ENCODE measurements at regions not wholly inside any gene's neighbourhood (a gene's known extent, or its start where the extent isn't known, plus 50 kb on each side); places are given as distances from the start of the nearest gene placed in this dataset.
A peak's percentile ranks its signal among the peaks of the same experiment; 100 is the strongest.

GRCh38 chr13:111844222-111844671, 222.7 kb upstream of the SOX1 start:
- H3K27me3 ChIP-seq (ENCODE audit: control insufficient read depth, insufficient read depth, low read length) = no peaks in the 10 kb centered on the region
- DNase-seq (ENCODE audit: low read depth, low spot score) = no peak
- no peak overlapping the region for H3K4me3 ChIP-seq (ENCODE audit: low read length)
- no CpG with 5 or more reads among the region's 28 CpGs for WGBS (ENCODE audit: insufficient coverage, insufficient read length)
- no peak overlapping the region for H3K27ac ChIP-seq (ENCODE audit: low read length)
- H3K4me1 ChIP-seq (ENCODE audit: control insufficient read depth, insufficient read depth, low read length) = peaks cover 8% of the 10 kb centered on the region
- no peaks in the 10 kb centered on the region for H3K9me3 ChIP-seq (ENCODE audit: control insufficient read depth, insufficient read depth, low read length)
- no peaks in the 10 kb centered on the region for H3K36me3 ChIP-seq (ENCODE audit: control insufficient read depth, insufficient read depth, low read length)

GRCh38 chr13:111844682-111845081, 222.3 kb upstream of the SOX1 start:
- DNase-seq (ENCODE audit: low read depth, low spot score) = no peak
- H3K27me3 ChIP-seq (ENCODE audit: control insufficient read depth, insufficient read depth, low read length) = no peaks in the 10 kb centered on the region
- peaks cover 8% of the 10 kb centered on the region for H3K4me1 ChIP-seq (ENCODE audit: control insufficient read depth, insufficient read depth, low read length)
- no peak overlapping the region for H3K4me3 ChIP-seq (ENCODE audit: low read length)
- no peaks in the 10 kb centered on the region for H3K9me3 ChIP-seq (ENCODE audit: control insufficient read depth, insufficient read depth, low read length)
- no peaks in the 10 kb centered on the region for H3K36me3 ChIP-seq (ENCODE audit: control insufficient read depth, insufficient read depth, low read length)
- WGBS (ENCODE audit: insufficient coverage, insufficient read length) = no CpG with 5 or more reads among the region's 20 CpGs
- no peak overlapping the region for H3K27ac ChIP-seq (ENCODE audit: low read length)

GRCh38 chr13:111845621-111846351, 221.2 kb upstream of the SOX1 start:
- WGBS (ENCODE audit: insufficient coverage, insufficient read length) = no CpG with 5 or more reads among the region's 29 CpGs
- no peaks in the 10 kb centered on the region for H3K9me3 ChIP-seq (ENCODE audit: control insufficient read depth, insufficient read depth, low read length)
- no peak overlapping the region for H3K4me3 ChIP-seq (ENCODE audit: low read length)
- H3K27ac ChIP-seq (ENCODE audit: low read length) = peak overlapping the region; percentile 94
- no peaks in the 10 kb centered on the region for H3K36me3 ChIP-seq (ENCODE audit: control insufficient read depth, insufficient read depth, low read length)
- DNase-seq (ENCODE audit: low read depth, low spot score) = peak; percentile 54
- no peaks in the 10 kb centered on the region for H3K27me3 ChIP-seq (ENCODE audit: control insufficient read depth, insufficient read depth, low read length)
- H3K4me1 ChIP-seq (ENCODE audit: control insufficient read depth, insufficient read depth, low read length) = peaks cover 11% of the 10 kb centered on the region

- no peaks in the 10 kb centered on the region for H3K36me3 ChIP-seq (ENCODE audit: control insufficient read depth, insufficient read depth, low read length)
- H3K9me3 ChIP-seq (ENCODE audit: control insufficient read depth, insufficient read depth, low read length) = no peaks in the 10 kb centered on the region
- no peaks in the 10 kb centered on the region for H3K27me3 ChIP-seq (ENCODE audit: control insufficient read depth, insufficient read depth, low read length)
- peak overlapping the region; percentile 94 for H3K27ac ChIP-seq (ENCODE audit: low read length)
- no CpG with 5 or more reads among the region's 14 CpGs for WGBS (ENCODE audit: insufficient coverage, insufficient read length)
- H3K4me1 ChIP-seq (ENCODE audit: control insufficient read depth, insufficient read depth, low read length) = peaks cover 11% of the 10 kb centered on the region
- no peak overlapping the region for H3K4me3 ChIP-seq (ENCODE audit: low read length)
- peak; percentile 45 for DNase-seq (ENCODE audit: low read depth, low spot score)
Observed at GRCh38 chr13:111846391-111847159, 220.4 kb upstream of the SOX1 start.

GRCh38 chr13:111847964-111848363, 219.0 kb upstream of the SOX1 start:
- WGBS (ENCODE audit: insufficient coverage, insufficient read length) = no CpG with 5 or more reads among the region's 3 CpGs
- Histone ChIP-seq H3K4me3 (ENCODE audit: low read length) (no peak overlapping the region), H3K4me1 (ENCODE audit: control insufficient read depth, insufficient read depth, low read length) (peaks cover 11% of the 10 kb centered on the region), H3K9me3 (ENCODE audit: control insufficient read depth, insufficient read depth, low read length) (no peaks in the 10 kb centered on the region), H3K36me3 (ENCODE audit: control insufficient read depth, insufficient read depth, low read length) (no peaks in the 10 kb centered on the region), H3K27me3 (ENCODE audit: control insufficient read depth, insufficient read depth, low read length) (no peaks in the 10 kb centered on the region), H3K27ac (ENCODE audit: low read length) (no peak overlapping the region)
- no peak for DNase-seq (ENCODE audit: low read depth, low spot score)

GRCh38 chr13:111850458-111850857, 216.5 kb upstream of the SOX1 start:
- Histone ChIP-seq H3K9me3 (ENCODE audit: control insufficient read depth, insufficient read depth, low read length) (no peaks in the 10 kb centered on the region), H3K4me3 (ENCODE audit: low read length) (no peak overlapping the region), H3K4me1 (ENCODE audit: control insufficient read depth, insufficient read depth, low read length) (peaks cover 10% of the 10 kb centered on the region), H3K27ac (ENCODE audit: low read length) (no peak overlapping the region), H3K36me3 (ENCODE audit: control insufficient read depth, insufficient read depth, low read length) (no peaks in the 10 kb centered on the region), H3K27me3 (ENCODE audit: control insufficient read depth, insufficient read depth, low read length) (no peaks in the 10 kb centered on the region)
- WGBS (ENCODE audit: insufficient coverage, insufficient read length) = no CpG with 5 or more reads among the region's 7 CpGs
- DNase-seq (ENCODE audit: low read depth, low spot score) = no peak

GRCh38 chr13:111850976-111851375, 216.0 kb upstream of the SOX1 start:
- H3K4me1 ChIP-seq (ENCODE audit: control insufficient read depth, insufficient read depth, low read length) = peaks cover 7% of the 10 kb centered on the region
- no peak for DNase-seq (ENCODE audit: low read depth, low spot score)
- H3K4me3 ChIP-seq (ENCODE audit: low read length) = no peak overlapping the region
- H3K36me3 ChIP-seq (ENCODE audit: control insufficient read depth, insufficient read depth, low read length) = no peaks in the 10 kb centered on the region
- no peaks in the 10 kb centered on the region for H3K9me3 ChIP-seq (ENCODE audit: control insufficient read depth, insufficient read depth, low read length)
- H3K27me3 ChIP-seq (ENCODE audit: control insufficient read depth, insufficient read depth, low read length) = no peaks in the 10 kb centered on the region
- no peak overlapping the region for H3K27ac ChIP-seq (ENCODE audit: low read length)
- no CpG with 5 or more reads among the region's 5 CpGs for WGBS (ENCODE audit: insufficient coverage, insufficient read length)

- Histone ChIP-seq H3K4me1 (ENCODE audit: control insufficient read depth, insufficient read depth, low read length) (peaks cover 6% of the 10 kb centered on the region), H3K36me3 (ENCODE audit: control insufficient read depth, insufficient read depth, low read length) (no peaks in the 10 kb centered on the region), H3K27me3 (ENCODE audit: control insufficient read depth, insufficient read depth, low read length) (no peaks in the 10 kb centered on the region), H3K9me3 (ENCODE audit: control insufficient read depth, insufficient read depth, low read length) (no peaks in the 10 kb centered on the region), H3K4me3 (ENCODE audit: low read length) (no peak overlapping the region), H3K27ac (ENCODE audit: low read length) (no peak overlapping the region)
- WGBS (ENCODE audit: insufficient coverage, insufficient read length) = no CpG with 5 or more reads among the region's 23 CpGs
- no peak for DNase-seq (ENCODE audit: low read depth, low spot score)
Observed at GRCh38 chr13:111852725-111853518, 214.0 kb upstream of the SOX1 start.

- Histone ChIP-seq H3K36me3 (ENCODE audit: control insufficient read depth, insufficient read depth, low read length) (no peaks in the 10 kb centered on the region), H3K4me1 (ENCODE audit: control insufficient read depth, insufficient read depth, low read length) (peaks cover 6% of the 10 kb centered on the region), H3K9me3 (ENCODE audit: control insufficient read depth, insufficient read depth, low read length) (no peaks in the 10 kb centered on the region), H3K27me3 (ENCODE audit: control insufficient read depth, insufficient read depth, low read length) (no peaks in the 10 kb centered on the region), H3K4me3 (ENCODE audit: low read length) (no peak overlapping the region), H3K27ac (ENCODE audit: low read length) (no peak overlapping the region)
- no CpG with 5 or more reads among the region's 12 CpGs for WGBS (ENCODE audit: insufficient coverage, insufficient read length)
- DNase-seq (ENCODE audit: low read depth, low spot score) = no peak
Observed at GRCh38 chr13:111853721-111854120, 213.2 kb upstream of the SOX1 start.

GRCh38 chr13:111854403-111854802, 212.5 kb upstream of the SOX1 start:
- no CpG with 5 or more reads among the region's 13 CpGs for WGBS (ENCODE audit: insufficient coverage, insufficient read length)
- H3K9me3 ChIP-seq (ENCODE audit: control insufficient read depth, insufficient read depth, low read length) = no peaks in the 10 kb centered on the region
- no peak overlapping the region for H3K27ac ChIP-seq (ENCODE audit: low read length)
- DNase-seq (ENCODE audit: low read depth, low spot score) = no peak
- no peaks in the 10 kb centered on the region for H3K27me3 ChIP-seq (ENCODE audit: control insufficient read depth, insufficient read depth, low read length)
- H3K4me3 ChIP-seq (ENCODE audit: low read length) = no peak overlapping the region
- H3K4me1 ChIP-seq (ENCODE audit: control insufficient read depth, insufficient read depth, low read length) = peaks cover 6% of the 10 kb centered on the region
- H3K36me3 ChIP-seq (ENCODE audit: control insufficient read depth, insufficient read depth, low read length) = no peaks in the 10 kb centered on the region
